NCI-H1694 (cell line): ENCODE measurements at regions not wholly inside any gene's neighbourhood (a gene's known extent, or its start where the extent isn't known, plus 50 kb on each side); places are given as distances from the start of the nearest gene placed in this dataset.

ENCODE experiments used
- DNase-seq: peaks from one replicate; lab custom pipeline; 2025; lab: John Stamatoyannopoulos, UW

DNA sequence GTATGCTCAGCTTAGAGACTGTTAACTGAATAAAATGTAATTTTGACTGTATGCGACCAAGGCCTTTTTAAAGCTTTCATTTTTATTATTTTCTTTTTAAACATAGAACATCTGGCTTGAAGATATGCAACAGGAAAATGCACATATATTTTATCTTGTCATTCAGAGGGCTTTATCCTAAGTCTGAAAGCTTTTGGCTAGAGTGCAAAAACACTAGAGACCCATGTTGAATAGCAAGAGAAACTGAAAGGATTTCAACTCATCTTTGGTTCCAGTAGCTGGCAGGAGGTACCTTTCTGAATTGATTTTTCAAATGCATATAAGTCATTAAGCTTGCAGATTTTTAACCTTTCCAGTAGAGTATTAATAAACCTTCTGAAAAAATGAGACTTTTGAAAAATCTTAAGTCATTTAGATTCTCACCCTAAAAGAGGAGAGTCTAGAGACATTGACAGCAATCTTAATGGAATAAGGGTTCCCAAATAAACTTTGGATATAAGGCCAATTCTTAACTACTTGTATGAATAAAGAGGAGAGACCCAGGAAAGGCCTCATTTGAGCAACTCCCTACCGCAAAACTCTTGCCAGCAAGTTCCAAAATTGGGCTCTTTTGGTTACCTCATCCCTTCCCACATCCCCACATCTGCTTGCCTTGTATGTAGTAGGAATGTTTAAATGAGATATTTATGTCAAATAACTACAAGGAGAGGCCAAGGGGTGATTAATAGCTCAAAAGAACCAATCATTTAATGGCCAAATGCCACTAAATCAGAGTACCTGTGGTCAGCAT is 454.4 kb downstream of the HTR7 start:
- DNase-seq, result no peak

DNA sequence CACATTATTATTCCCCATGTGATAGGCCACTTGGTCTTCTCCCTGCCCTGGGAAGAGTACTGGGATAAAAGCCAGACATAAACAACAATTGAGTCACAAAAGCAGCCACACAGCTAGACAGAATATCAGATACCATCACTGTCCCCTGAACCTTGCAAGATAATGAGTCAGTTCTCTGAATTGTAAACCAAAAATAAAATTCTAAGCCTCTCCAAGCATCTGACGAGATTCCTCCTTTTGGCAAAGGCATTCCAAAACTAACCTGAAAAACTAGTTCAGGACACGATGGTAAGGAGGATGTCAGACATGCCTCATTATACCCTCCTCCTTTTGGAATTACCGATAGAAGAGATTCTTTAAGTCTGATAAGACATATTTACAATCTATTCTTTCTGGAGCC is 450.7 kb downstream of the HTR7 start:
- DNase-seq, result no peak

- DNase-seq, result no peak
Measured at GRCh38 chr10:90407851-90408250, 450.0 kb downstream of the HTR7 start.

DNA sequence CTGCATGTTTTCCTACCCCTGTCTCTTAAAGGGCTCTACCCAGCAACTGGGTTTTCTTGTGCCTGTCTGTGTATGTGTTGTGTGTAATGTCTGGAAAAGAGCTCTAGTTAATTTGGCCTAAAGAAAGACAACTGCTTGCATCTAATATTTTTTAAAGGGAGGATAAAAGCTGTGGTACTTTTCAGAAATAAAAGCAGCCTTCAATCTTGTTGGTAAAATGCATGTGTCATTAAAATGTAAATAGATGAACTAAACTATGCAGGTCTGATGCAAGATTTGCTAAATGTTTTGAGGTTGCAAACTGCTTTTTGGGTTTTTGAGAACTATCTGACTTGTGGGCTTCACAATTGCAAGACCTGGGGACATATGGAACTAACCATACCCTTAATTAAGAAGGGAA is 445.3 kb downstream of the HTR7 start:
- no peak for DNase-seq

DNA sequence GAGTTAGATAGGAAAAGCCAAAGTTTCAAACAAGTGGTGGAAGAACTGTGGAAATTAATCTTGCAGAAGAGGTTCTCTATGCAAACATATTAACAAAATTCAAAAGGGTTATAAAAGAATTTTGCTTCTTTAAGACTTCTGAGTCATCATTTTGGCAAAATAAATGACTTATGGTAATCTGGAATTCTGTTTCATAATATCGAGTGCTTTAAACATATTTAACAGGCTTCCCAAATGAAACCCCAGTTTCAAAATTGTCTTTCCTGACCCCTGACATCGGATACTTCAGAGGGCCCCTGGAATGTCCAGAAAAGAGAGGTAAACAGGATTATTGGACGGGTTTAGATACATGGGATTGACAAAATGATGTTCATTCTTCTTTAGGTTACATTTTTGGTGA is 444.6 kb downstream of the HTR7 start:
- no peak for DNase-seq

GRCh38 chr10:90414926-90415325 is 442.9 kb downstream of the HTR7 start:
- no peak for DNase-seq

GRCh38 chr10:90417029-90417428 is 440.8 kb downstream of the HTR7 start:
- DNase-seq, result no peak

DNA sequence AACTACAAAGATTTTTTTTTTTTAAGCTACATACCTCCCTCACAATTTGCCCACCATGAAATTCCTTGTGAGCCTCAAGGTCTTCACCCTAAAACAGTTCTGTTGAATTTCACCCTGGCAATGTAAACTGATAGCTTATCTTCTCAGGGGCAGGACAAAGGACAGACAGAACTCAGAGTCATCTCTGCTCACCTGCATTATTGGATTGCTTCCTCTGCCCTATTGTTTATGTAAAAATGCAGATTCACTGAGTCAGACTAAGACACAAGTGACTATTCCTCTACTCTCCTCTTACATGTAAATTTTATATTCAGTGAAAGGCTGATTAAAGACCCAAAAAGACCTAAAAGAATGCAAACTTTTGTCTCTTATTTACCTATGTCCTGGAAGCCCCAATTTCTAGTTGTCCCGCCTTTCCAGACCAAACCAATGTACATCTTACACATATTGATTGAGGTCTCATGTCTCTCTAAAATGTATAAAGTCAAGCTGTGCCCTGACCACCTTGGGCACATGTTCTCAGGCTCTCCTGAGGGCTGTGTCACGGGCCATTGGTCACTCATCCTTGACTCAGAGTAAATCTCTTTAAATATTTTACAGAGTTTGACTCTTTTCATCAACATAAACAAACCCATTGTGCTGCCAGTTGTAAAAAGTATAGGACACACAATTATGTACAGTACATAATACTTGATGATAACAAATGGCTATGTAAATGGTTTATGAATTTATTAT is 440.2 kb downstream of the HTR7 start:
- no peak for DNase-seq

DNA sequence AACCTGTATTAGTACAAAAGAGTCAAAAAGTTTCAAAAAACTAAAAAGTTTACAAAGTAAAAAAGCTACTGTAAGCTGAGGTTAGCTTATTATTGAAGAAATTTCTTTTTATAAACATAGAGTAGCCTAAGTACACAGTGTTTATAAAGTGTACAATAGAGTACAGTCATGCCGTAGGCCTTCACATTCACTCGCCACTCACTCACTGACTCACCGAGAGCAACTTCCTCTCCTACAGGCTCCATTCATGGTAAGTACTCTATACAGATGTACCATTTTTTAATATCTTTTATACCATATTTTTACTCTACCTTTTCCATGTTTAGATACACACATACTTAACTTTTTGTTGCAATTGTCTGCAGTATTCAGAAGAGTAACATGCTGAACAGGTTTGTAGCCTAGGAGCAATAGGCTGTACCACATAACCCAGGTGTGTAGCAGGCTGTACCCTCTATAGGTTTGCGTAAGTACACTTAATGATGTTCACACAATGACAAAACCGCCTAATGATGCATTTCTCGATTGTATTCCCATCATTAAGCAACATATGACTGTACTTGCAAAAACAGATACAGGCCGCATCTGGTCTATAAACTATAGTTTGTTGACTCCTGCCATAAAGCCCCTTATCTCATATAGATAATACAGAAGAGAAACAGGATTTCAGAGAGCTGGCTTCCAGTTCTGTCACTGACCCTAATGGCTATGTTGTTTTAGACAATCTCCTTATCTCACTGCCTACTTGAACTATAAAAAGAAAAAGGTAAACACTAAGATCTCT is 438.8 kb downstream of the HTR7 start:
- DNase-seq, result no peak

DNA sequence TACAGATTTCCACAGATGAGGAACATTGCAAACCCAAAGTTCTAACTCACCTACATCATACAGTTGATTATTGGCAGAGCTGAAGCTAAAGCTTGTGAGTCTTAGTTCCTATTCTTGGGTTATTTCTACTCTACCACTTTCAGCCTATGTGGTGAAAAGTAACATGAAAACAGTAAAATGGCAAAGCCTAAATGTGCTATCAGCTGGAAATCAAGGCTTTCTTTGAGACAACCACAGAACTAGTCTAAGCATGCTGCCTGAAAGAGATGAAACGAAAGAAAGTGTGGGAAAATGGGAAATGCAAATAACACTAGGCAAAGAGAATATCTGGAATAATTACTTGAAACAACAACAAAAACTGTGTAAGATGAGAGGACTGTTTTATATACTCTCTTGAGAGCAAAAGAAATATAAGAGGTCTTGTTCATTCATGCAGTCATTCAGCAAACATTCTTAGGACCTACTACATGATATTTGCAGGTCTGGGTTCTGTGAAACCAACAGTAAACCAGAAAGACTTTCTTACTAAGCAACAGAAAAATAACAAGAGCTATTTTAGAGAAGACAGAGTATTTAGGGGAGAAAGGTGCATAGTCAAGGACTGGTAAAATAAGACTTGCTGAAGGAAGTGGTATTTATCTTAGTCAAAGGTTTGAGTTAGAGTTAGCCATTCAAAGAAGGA is 437.1 kb downstream of the HTR7 start:
- no peak for DNase-seq

DNA sequence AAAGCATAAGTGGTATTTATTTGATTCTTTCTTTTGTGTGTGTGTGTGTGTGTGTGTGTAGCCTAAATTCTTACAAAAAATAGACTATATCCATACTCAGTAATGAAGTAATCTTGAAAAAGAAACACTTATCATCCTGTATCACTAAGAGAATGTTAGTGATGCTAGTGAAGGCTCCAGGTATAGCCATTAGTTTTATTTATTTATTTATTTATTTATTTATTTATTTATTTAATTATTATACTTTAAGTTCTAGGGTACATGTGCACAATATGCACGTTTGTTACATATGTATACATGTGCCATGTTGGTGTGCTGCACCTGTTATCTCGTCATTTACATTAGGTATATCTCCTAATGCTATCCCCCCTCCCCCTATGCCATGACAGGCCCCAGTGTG is 436.0 kb downstream of the HTR7 start:
- DNase-seq, result no peak

DNA sequence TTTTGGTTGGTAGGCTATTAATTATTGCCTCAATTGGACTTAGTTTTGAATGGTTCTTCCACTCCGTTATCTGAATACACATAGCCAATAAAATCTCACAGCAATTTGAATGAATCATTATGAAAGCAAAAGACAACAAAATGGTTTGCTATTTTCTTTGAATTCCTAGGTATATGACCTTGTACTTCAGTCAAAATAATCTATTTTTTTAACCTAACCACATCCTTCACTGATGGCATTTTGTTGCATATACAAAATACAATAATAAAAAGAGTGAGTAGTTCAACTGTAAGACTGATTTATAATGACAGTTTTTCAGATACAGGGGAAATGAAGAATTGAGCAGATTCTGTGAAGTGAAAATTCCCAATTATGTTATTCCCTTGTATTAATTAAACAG is 433.1 kb downstream of the HTR7 start:
- DNase-seq, result no peak

GRCh38 chr10:90430186-90430585 is 427.7 kb downstream of the HTR7 start:
- no peak for DNase-seq

GRCh38 chr10:90432866-90433265 is 425.0 kb downstream of the HTR7 start:
- DNase-seq, result no peak

- no peak for DNase-seq
Measured at GRCh38 chr10:90435296-90435695, 422.5 kb downstream of the HTR7 start.

DNA sequence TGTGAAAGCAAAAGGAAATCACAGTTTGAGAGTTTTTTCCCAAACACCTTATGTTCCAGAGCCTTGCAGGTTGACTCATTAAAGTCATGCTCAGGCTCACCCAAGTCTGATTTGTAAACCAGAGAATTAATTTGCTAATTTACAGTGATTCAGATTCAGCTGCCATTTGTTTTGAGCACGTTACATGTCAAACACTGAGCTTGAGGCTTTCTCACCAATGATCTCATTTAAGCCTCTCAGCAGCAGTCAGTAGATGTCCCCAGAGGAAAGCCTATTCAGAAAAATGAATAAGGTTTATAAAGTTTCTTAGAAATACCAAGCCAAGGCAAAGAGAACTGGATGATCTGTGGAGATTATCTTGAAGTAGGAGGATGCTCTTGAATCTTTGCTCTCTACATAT is 420.4 kb downstream of the HTR7 start:
- no peak for DNase-seq

DNA sequence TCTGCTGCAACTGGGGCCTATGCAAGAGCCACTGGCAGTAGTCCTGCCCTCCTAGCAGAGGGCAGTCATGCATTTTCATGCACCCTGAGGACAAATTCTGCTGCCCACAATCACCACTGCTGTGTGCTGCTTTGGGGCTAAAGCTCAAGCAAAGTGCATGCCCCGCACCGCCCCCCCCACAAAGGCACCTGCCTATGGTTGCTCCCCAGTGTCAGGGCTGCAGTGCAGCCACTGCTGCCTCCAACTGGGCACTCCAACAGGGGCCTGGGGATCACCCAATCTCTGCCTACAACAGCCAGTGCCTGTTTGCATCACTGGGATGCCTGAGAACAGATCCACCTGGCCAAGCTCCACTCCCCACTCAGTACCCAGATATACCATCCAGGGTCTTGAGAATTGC is 417.0 kb downstream of the HTR7 start:
- no peak for DNase-seq

GRCh38 chr10:90443342-90443741 is 414.5 kb downstream of the HTR7 start:
- no peak for DNase-seq

DNA sequence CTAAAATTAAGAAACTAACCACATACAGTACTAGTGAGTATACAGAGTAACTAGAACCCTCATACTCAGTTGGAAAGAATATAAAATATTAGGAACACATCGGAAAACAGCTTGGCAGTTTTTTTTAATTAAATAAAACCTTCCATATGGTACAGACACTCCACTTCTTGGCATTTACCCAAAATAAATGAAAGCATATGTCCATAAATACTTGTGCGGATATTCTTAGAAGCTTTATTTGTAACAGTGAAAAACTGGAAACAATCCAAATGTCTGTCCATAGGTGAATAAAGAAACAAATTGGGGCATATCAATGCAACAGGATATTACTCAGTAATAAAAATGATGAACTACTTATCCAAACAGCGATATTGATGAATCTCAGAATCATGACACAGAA is 410.0 kb downstream of the HTR7 start:
- peak; percentile 90 for DNase-seq

- DNase-seq, result no peak
Measured at GRCh38 chr10:90450797-90451196, 407.0 kb downstream of the HTR7 start.

DNA sequence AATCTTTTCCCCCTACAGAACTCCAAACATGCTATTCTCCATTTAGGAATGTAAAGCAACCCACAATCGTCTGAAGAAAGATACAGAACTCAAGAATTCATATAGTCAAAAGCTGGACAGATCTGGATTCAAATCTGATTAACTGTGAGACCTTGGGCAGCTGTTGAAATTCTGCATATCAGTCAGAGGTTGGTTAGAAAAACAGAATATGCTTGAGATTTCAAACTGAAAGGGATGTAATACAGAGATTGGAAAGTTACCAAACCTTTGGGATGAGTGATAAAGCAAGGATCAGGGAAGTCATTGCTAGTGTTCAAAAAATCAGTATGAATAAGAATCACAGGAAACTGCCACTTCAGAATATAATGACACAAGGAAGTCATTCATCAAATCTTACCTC is 406.6 kb downstream of the HTR7 start:
- no peak for DNase-seq

DNA sequence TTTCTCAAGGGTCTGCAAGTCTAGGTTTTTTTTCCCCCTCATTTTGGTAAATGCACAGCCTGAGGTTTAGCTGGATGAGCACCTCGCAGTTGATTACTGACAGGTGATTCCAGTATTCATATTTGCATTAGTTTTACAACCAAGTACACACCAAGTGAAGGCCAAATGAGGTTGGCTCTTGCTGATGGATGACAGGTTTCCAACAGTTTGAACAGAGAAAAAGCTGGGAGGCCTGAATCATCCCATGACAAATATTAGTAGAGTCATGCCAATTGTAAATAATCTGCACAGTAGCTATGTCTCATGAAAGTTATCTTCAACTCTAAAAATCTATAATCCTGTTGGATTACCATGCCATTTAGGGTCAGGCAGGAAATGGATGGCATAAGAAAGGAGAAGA is 399.8 kb downstream of the HTR7 start:
- no peak for DNase-seq
